HCT116 (cell line): ENCODE measurements at regions not wholly inside any gene's neighbourhood (a gene's known extent, or its start where the extent isn't known, plus 50 kb on each side); places are given as distances from the start of the nearest gene placed in this dataset.

Experiments used
- ATAC-seq: fragments of 200-7000 bp; cut with Tn5 transposase; 2 replicates; pipeline ENCODE4 v1.9.1; 2020; ENCODE audit warnings: mild to moderate bottlenecking, moderate library complexity
- BruUV-seq: library from RNA; stranded (reverse); fragments of 400-500 nt; replicated peaks from 2 replicates; lab custom pipeline; 2021; lab: Mats Ljungman, UMichigan
- CTCF ChIA-PET: fragments of 300-600 bp; sonication (Branson Sonifier 250); formaldehyde crosslinking; loops from one replicate; lab custom pipeline; 2021; ENCODE audit warnings: antibody characterized with exemption; lab: Charles Lee
- POLR2A ChIA-PET: fragments of 300-600, 350-600 bp; sonication (Branson Sonifier 250); formaldehyde crosslinking; loops from one replicate; lab custom pipeline; 2021; ENCODE audit warnings: antibody characterized with exemption; lab: Charles Lee
- RAD21 ChIA-PET, 2 experiments: fragments of 300-600 bp; sonication (Branson Sonifier 250); formaldehyde crosslinking; loops; one replicate each; lab custom pipeline; 2023; ENCODE audit warnings: low total read pairs in 2 of 2; ENCODE audit not compliant: uncharacterized antibody in 2 of 2, unreplicated experiment in 2 of 2, low non-redundant PET in 1 of 2; lab: Charles Lee
- DNase-seq: peaks from one replicate; pipeline ENCODE4 v3.0.0-alpha.2; 2010; ENCODE audit warnings: low read depth, low spot score
- H2AFZ ChIP-seq: fragments of 200-600 bp; shearing (Covaris generic), sonication (generic); 2 replicates; pipeline ENCODE4 v1.6.1; 2017; ENCODE audit warnings: low read depth, mixed run types, mixed read lengths, antibody characterized with exemption, low read length; ENCODE audit not compliant: poor library complexity, severe bottlenecking
- H3K27ac ChIP-seq: 2 replicates; pipeline ENCODE4 v1.5.1; 2012; ENCODE audit warnings: low read depth, low read length
- H3K27me3 ChIP-seq: fragments of 200-600 bp; sonication (generic); 2 replicates; pipeline ENCODE4 v1.6.1; 2016; ENCODE audit warnings: mixed run types, low read length, mixed read lengths; ENCODE audit not compliant: insufficient read depth
- H3K36me3 ChIP-seq, 2 experiments: fragments of 200-500 bp in 1 of 2; fragments of 200-600 bp in 1 of 2; sonication (Bioruptor generic) in 1 of 2; sonication (generic) in 1 of 2; 2 replicates each; pipeline versions ENCODE4 v1.5.1 to v1.6.1; 2014 to 2016; ENCODE audit warnings: low read length in 2 of 2, inconsistent platforms in 1 of 2, mixed read lengths in 1 of 2, mixed run types in 1 of 2; ENCODE audit not compliant: insufficient read depth in 2 of 2, control insufficient read depth in 1 of 2
- H3K4me1 ChIP-seq, 2 experiments: fragments of 200-600 bp in 1 of 2; sonication (generic) in 1 of 2; 2 replicates each; pipeline versions ENCODE4 v1.5.1 to v1.6.1; 2012 to 2017; ENCODE audit warnings: low read length in 2 of 2, inconsistent platforms in 1 of 2, mild to moderate bottlenecking in 1 of 2, mixed read lengths in 1 of 2, mixed run types in 1 of 2, moderate library complexity in 1 of 2; ENCODE audit not compliant: insufficient read depth in 2 of 2, control insufficient read depth in 1 of 2
- H3K4me2 ChIP-seq: fragments of 200-600 bp; sonication (generic); 2 replicates; pipeline ENCODE4 v1.6.1; 2017; ENCODE audit warnings: mixed run types, low read length, mixed read lengths
- H3K4me3 ChIP-seq, 2 experiments: fragments of 200-600 bp in 1 of 2; sonication (generic) in 1 of 2; replicated peaks in 1 of 2; 2 replicates each; pipeline ENCODE4 v1.5.1; 2011 to 2016; ENCODE audit warnings: low read length in 2 of 2, control low read depth in 1 of 2, low read depth in 1 of 2, mild to moderate bottlenecking in 1 of 2, mixed read lengths in 1 of 2, mixed run types in 1 of 2
- H3K79me2 ChIP-seq: fragments of 200-600 bp; sonication (generic); 2 replicates; pipeline ENCODE4 v1.6.1; 2017; ENCODE audit warnings: mild to moderate bottlenecking, mixed run types, low read length, moderate library complexity, mixed read lengths; ENCODE audit not compliant: insufficient read depth
- H3K9ac ChIP-seq: fragments of 200-600 bp; sonication (generic); 2 replicates; pipeline ENCODE4 v1.6.1; 2016; ENCODE audit warnings: low read length, mixed read lengths
- H3K9me2 ChIP-seq: fragments of 200-600 bp; sonication (generic), shearing (Covaris generic); 2 replicates; pipeline ENCODE4 v1.6.1; 2017; ENCODE audit warnings: mixed run types, mild to moderate bottlenecking, moderate library complexity; ENCODE audit not compliant: insufficient read depth
- H3K9me3 ChIP-seq, 2 experiments: fragments of 200-500 bp in 1 of 2; fragments of 200-600 bp in 1 of 2; sonication (Bioruptor generic) in 1 of 2; sonication (generic) in 1 of 2; 2 replicates each; pipeline ENCODE4 v1.6.1; 2014 to 2017; ENCODE audit warnings: low read length in 2 of 2, mixed read lengths in 2 of 2, inconsistent platforms in 1 of 2, low read depth in 1 of 2, mild to moderate bottlenecking in 1 of 2, mixed run types in 1 of 2, moderate library complexity in 1 of 2; ENCODE audit not compliant: control insufficient read depth in 1 of 2, insufficient read depth in 1 of 2
- H4K20me1 ChIP-seq: fragments of 200-600 bp; sonication (generic), shearing (Covaris generic); 2 replicates; pipeline ENCODE4 v1.6.1; 2017; ENCODE audit warnings: mixed run types, mild to moderate bottlenecking, moderate library complexity; ENCODE audit not compliant: insufficient read depth
- CBX3 ChIP-seq: IDR thresholded peaks from 2 replicates; pipeline ENCODE4 v1.6.1; 2012; ENCODE audit warnings: low read depth
- CEBPB ChIP-seq: IDR thresholded peaks from 2 replicates; pipeline ENCODE4 v1.6.1; 2012; ENCODE audit warnings: low read depth
- CTCF ChIP-seq, 3 experiments: fragments of 200-600 bp in 1 of 3; sonication (generic) in 1 of 3; IDR thresholded peaks in 2 of 3; conservative IDR thresholded peaks in 1 of 3; 2 replicates each; pipeline ENCODE4 v1.5.1; 2012 to 2017; ENCODE audit warnings: low read depth in 2 of 3, low read length in 2 of 3, antibody characterized with exemption in 1 of 3, borderline replicate concordance in 1 of 3, control low read depth in 1 of 3, mild to moderate bottlenecking in 1 of 3, mixed read lengths in 1 of 3, mixed run types in 1 of 3, moderate library complexity in 1 of 3; ENCODE audit not compliant: insufficient read depth in 1 of 3
- EZH2 ChIP-seq: fragments of 200-600 bp; sonication (generic); IDR thresholded peaks from 2 replicates; pipeline ENCODE4 v1.6.1; 2017; ENCODE audit warnings: antibody characterized with exemption, mixed run types
- EZH2phosphoT487 ChIP-seq: fragments of 200-600 bp; IDR thresholded peaks from 2 replicates; pipeline ENCODE4 v1.6.1; 2018; ENCODE audit warnings: antibody characterized with exemption, borderline replicate concordance
- FOSL1 ChIP-seq: IDR thresholded peaks from 2 replicates; pipeline ENCODE4 v1.6.1; 2012; ENCODE audit warnings: low read depth
- POLR2A ChIP-seq: IDR thresholded peaks from 2 replicates; pipeline ENCODE4 v1.7.0; 2011; ENCODE audit warnings: borderline replicate concordance; ENCODE audit not compliant: insufficient read depth, insufficient read length; ENCODE audit errors: extremely low read depth
- REST ChIP-seq: IDR thresholded peaks from 2 replicates; pipeline ENCODE4 v1.6.1; 2012; ENCODE audit warnings: low read depth
- SIN3A ChIP-seq: IDR thresholded peaks from 2 replicates; pipeline ENCODE4 v1.6.1; 2012; ENCODE audit warnings: low read depth
- SP1 ChIP-seq: IDR thresholded peaks from 2 replicates; pipeline ENCODE4 v1.6.1; 2012; ENCODE audit warnings: low read depth
- SRF ChIP-seq: IDR thresholded peaks from 2 replicates; pipeline ENCODE4 v1.6.1; 2012; ENCODE audit warnings: low read depth
- TCF7L2 ChIP-seq: IDR thresholded peaks from 2 replicates; pipeline ENCODE4 v1.7.0; 2011; ENCODE audit warnings: borderline replicate concordance, inconsistent platforms; ENCODE audit not compliant: insufficient read depth, insufficient read length; ENCODE audit errors: extremely low read depth
- YY1 ChIP-seq: IDR thresholded peaks from 2 replicates; pipeline ENCODE4 v1.6.1; 2011; ENCODE audit warnings: low read length, low read depth, moderate library complexity, mild to moderate bottlenecking; ENCODE audit not compliant: insufficient replicate concordance; ENCODE audit errors: extremely low read depth
- ZBTB33 ChIP-seq: IDR thresholded peaks from 2 replicates; pipeline ENCODE4 v1.6.1; 2011; ENCODE audit warnings: mild to moderate bottlenecking, low read length, moderate library complexity; ENCODE audit not compliant: insufficient replicate concordance; ENCODE audit errors: extremely low read depth
- ZFX ChIP-seq: fragments of 450-650 bp; IDR thresholded peaks from 2 replicates; pipeline ENCODE4 v1.6.1; 2017
- ZNF274 ChIP-seq: fragments of 200-500 bp; sonication (Bioruptor generic); IDR thresholded peaks from 2 replicates; pipeline ENCODE4 v1.6.1; 2014; ENCODE audit warnings: mild to moderate bottlenecking, low read depth, low read length, inconsistent platforms
- intact Hi-C: fragments of 100-400 bp; cut with micrococcal nuclease; formaldehyde crosslinking; loops from 2 replicates; pipeline ENCODE4 v1.10.0; 2022

- CTCF ChIA-PET: no interaction called here
- intact Hi-C loops: no loop called here
Measured at GRCh38 chr12:107264667-107265066, 171.3 kb upstream of the CRY1 start.

More at GRCh38 chr12:107264667-107265066, 171.3 kb upstream of the CRY1 start:
- no peak for ATAC-seq
- H3K36me3 ChIP-seq: no peaks in the 10 kb centered on the region
- no peaks in the 10 kb centered on the region for H3K27me3 ChIP-seq
- no peaks in the 10 kb centered on the region for H3K9me3 ChIP-seq
- POLR2A ChIA-PET: no interaction called here
- DNase-seq: no peak
- RAD21 ChIA-PET: no interaction called here
- no peak overlapping the region for H3K9ac ChIP-seq
- H3K79me2 ChIP-seq: no peaks in the 10 kb centered on the region
- H3K9me2 ChIP-seq: no peaks in the 10 kb centered on the region
- no TSS peak for BruUV-seq
- no peaks in the 10 kb centered on the region for H4K20me1 ChIP-seq
- H3K4me3 ChIP-seq: no peak overlapping the region
- no peaks in the 10 kb centered on the region for H3K4me1 ChIP-seq
- TF ChIP-seq REST (no peak), EZH2phosphoT487 (no peak), POLR2A (no peak), CTCF (IDR thresholded peaks at IDR 0.05 in 2 of 3, conservative IDR thresholded peaks at IDR 0.05 in 1 of 3; ENCODE audit: borderline replicate concordance in 1 of 3, insufficient read depth in 1 of 3, low read depth in 2 of 3, low read length in 2 of 3) (no peak), CEBPB (no peak), FOSL1 (no peak), SP1 (no peak), EZH2 (no peak), ZBTB33 (no peak), SRF (no peak), YY1 (no peak), ZNF274 (no peak), SIN3A (no peak), ZFX (no peak), TCF7L2 (no peak), CBX3 (no peak)
- H2AFZ ChIP-seq: no peak overlapping the region
- H3K4me2 ChIP-seq: no peak overlapping the region
- no peak overlapping the region for H3K27ac ChIP-seq
